Loucy (cell line): ENCODE measurements at regions not wholly inside any gene's neighbourhood (a gene's known extent, or its start where the extent isn't known, plus 50 kb on each side); places are given as distances from the start of the nearest gene placed in this dataset.

Experiments
- CTCF ChIP-seq: fragments of 200-600 bp; sonication (generic); conservative IDR thresholded peaks from 2 replicates; pipeline ENCODE4 v1.5.1; 2014; ENCODE audit warnings: mild to moderate bottlenecking, antibody characterized with exemption, low read length
- EZH2phosphoT487 ChIP-seq: fragments of 200-600 bp; IDR thresholded peaks from 2 replicates; pipeline ENCODE4 v1.6.1; 2018; ENCODE audit warnings: antibody characterized with exemption, mild to moderate bottlenecking, moderate library complexity, borderline replicate concordance

- no peak for TF ChIP-seq CTCF
- no peak for TF ChIP-seq EZH2phosphoT487
Observed at GRCh38 chr4:129971419-129971818, 875.5 kb downstream of the C4orf33 start.
